22Rv1 (cell line): ENCODE measurements at regions not wholly inside any gene's neighbourhood (a gene's known extent, or its start where the extent isn't known, plus 50 kb on each side); places are given as distances from the start of the nearest gene placed in this dataset.
"Not testable (repeated sequence)": the region's sequence is repeated elsewhere in the genome, so short reads cannot be mapped to it uniquely, and the experiment has no call there.

ENCODE experiments used
- H3K27ac ChIP-seq: fragments of 450-650 bp; 2 replicates; pipeline ENCODE4 v1.5.1; 2017
- ZFX ChIP-seq: fragments of 450-650 bp; IDR thresholded peaks from 2 replicates; pipeline ENCODE4 v1.6.1; 2017; ENCODE audit warnings: antibody characterized with exemption, borderline replicate concordance
- TF ChIP-seq, protein P1 (sequence below): fragments of 450-650 bp; IDR thresholded peaks from 2 replicates; pipeline ENCODE4 v1.5.1; 2017; ENCODE audit warnings: mild to moderate bottlenecking

DNA sequence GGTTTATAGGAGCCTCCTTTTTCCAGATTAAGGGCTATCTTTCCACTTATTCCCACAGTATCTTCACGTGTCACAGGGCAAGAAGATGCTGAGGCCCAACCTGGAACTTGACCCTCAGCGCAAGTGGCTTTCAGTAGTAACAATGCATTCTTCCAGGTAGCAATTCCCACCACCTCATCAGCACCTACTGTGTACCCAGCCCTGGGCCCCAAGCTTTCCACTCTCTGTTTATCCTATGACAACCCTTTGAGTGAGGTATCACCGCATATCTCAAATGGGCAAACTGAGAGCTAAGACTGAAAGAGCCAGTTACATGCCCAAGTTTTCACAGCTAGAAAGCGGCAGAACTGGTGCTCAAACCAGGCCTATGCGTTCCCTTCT is 88.2 kb downstream of the CPN2 start:
- no peak overlapping the region for H3K27ac ChIP-seq
- TF ChIP-seq, protein P1, sequence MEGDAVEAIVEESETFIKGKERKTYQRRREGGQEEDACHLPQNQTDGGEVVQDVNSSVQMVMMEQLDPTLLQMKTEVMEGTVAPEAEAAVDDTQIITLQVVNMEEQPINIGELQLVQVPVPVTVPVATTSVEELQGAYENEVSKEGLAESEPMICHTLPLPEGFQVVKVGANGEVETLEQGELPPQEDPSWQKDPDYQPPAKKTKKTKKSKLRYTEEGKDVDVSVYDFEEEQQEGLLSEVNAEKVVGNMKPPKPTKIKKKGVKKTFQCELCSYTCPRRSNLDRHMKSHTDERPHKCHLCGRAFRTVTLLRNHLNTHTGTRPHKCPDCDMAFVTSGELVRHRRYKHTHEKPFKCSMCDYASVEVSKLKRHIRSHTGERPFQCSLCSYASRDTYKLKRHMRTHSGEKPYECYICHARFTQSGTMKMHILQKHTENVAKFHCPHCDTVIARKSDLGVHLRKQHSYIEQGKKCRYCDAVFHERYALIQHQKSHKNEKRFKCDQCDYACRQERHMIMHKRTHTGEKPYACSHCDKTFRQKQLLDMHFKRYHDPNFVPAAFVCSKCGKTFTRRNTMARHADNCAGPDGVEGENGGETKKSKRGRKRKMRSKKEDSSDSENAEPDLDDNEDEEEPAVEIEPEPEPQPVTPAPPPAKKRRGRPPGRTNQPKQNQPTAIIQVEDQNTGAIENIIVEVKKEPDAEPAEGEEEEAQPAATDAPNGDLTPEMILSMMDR = no peak
- no peak for TF ChIP-seq ZFX

DNA sequence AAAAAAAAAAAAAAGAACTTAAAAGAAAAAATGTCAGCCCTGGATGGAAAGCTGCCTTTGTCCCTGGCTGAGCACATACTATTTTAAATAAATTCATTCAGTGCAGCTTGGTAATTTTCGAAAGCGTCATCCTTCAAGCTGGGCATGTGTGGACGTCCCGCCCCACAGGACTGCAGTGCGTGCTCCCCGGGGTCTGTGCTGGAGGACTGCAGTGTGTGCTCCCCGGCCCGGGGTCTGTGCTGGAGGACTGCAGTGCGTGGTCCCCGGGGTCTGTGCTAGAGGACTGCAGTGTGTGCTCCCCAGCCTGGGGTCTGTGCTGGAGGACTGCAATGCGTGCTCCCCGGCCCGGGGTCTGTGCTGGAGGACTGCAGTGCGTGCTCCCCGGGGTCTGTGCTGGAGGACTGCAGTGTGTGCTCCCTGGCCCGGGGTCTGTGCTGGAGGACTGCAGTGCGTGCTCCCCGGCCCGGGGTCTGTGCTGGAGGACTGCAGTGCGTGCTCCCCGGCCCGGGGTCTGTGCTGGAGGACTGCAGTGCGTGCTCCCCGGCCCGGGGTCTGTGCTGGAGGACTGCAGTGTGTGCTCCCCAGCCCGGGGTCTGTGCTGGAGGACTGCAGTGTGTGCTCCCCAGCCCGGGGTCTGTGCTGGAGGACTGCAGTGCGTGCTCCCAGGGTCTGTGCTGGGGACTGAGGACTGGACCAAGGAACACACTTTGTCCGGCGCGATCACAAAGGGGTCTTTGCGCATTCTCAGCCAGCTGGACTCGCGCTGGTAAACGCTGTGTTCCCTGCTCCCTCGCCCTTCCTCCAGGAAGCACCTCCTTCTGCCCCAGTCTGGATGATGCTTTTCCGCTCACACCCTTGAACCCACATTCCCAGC is 86.3 kb downstream of the CPN2 start:
- H3K27ac ChIP-seq = not testable (repeated sequence)

DNA sequence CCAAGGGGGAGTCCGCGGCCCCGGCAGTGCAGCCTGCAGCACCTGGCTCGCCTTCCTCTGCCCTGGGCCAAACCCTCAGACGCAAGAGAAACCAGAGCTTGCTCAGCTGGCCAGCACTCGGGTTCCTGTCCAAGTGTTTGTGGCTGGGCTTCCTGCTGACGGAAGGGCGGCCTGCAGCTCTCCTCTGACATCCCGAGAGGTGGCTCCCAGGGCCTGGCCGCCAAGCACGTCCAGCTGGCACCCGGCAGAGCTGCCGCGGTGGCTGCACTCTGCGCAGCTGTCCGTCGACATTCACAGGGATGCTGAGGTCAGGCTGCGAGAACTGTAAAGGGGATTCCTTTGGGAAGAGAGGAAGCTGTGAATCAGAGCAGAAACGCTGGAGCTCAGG is 85.6 kb downstream of the CPN2 start:
- TF ChIP-seq, protein P1 = no peak
- no peak for TF ChIP-seq ZFX
- H3K27ac ChIP-seq = no peak overlapping the region

DNA sequence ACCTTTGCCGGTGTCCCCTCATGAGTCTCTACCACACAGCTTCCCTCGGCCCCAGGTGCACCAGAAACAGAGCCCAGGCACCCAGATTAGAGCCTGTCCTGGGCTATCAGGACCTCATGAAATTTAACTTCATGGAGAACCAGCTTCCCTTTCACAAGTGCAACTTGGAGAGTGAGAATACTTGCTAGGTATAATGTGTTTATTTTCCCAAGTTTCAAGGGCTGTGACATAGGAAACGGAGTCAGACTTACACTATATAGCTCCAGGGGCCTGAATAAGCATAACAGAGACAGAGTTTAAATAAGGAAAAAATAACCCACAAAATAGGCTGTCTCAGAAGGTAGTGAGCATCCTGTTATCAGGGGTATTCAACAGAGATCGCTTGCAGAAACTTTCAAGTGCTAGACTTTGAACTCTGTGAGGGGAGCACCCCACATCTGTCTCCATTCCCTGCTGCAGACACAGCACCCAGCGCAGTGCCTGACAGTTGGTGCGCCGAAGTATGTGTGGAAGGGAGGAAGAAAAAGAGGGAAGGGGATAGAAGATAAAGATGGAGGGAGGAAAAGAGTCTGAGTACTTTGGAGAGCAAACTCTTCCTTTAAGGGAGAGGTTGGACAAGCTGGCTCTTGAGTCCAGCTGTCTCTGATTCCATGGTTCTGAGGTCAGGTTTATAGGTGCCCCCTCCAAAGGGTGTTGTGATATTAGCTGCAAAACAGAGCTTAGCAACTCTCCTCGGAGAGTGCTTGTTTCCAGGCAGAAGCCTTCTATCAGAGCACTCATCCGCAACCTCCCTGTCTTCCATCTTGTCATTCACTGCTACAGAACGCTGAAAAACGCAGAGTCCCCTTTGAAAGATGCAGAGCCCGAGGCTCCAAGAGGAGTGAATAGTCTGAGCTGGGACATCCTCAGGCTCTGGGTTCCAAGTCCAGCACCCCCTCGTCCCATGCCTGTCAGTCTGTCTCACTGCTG is 84.8 kb downstream of the CPN2 start:
- TF ChIP-seq, protein P1 = no peak
- no peak for TF ChIP-seq ZFX
- no peak overlapping the region for H3K27ac ChIP-seq

DNA sequence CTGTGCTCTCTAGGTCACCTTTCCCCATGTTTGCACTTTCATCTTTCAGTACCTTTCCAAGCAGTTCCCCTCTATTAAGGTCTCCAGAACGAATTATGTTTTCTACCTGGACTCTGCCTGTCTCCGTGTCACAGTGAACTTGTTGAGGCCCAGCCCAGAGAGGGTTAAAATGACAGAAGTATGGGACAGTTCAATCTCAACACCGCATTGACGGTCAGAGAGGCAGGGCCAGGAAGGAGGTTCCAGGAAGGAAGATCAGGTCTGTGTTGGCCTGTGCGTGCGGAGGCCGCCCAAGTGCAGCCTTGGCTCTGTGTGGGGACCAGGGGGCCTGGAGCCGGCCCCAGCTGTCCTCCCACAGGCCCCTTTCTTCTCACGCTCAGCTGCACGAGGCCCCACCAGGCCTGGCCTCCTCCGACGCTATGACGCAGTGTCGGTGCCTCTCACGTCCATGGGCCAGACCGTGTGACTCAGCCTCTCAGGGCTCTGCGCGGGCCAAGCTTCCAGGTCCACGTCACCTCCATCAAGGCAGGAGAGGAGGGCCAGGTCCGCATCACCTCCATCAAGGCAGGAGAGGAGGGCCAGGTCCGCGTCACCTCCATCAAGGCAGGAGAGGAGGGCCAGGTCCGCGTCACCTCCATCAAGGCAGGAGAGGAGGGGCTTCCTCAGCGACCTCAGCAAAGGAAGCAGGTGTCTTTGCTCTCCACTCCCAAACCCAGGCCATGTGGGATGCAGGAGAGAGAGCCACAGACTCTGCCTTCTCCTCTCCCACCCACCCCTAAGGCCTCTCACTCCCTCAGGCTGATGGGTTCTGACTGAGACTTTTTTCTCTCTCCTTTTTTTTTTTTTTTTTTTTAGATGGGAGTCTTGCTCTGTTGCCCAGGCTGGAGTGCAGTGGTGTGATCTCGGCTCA is 83.1 kb downstream of the CPN2 start:
- no peak overlapping the region for H3K27ac ChIP-seq
- TF ChIP-seq, protein P1 = no peak
- TF ChIP-seq ZFX = no peak

DNA sequence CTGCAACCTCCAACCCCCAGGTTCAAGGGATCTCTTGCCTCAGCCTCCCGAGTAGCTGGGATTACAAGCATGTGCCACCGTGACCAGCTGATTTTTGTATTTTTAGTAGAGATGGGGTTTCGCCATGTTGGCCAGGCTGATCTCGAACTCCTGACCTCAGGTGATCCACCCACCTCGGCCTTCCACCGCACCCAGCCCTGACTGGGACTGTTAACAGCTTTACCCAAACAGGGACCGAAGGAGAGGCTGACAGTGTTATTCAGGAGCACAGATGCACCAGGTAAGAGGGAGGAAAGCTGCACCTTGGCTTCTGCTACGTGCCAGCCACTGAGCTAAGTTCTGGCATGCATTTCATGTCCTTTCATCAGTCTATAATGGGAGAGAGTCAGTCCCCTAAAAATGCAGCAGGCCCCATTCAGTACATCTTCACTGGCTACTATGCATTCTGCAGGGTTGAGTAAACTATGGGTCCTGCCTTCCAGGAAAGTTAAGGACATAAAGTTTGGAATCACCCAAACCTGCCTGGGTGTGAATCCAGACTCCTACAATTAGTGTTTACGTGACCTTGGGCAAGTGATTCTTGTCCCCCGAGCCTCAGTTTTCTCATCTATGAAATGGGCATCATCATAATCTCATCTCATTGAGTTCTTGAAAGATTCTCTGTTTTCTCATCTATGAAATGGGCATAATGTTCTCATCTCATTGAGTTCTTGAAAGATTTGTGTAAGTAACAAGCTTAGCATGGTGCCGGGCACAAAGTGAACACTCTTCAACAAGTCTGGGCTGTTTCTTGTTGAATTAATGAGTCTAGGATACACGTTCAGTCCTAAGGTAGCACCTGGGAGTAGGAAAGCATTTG is 82.2 kb downstream of the CPN2 start:
- TF ChIP-seq, protein P1 = no peak
- TF ChIP-seq ZFX = no peak

More for the DNA sequence above, 82.2 kb downstream of the CPN2 start:
- H3K27ac ChIP-seq = no peak overlapping the region
